Neural cell (in vitro differentiated cells): ENCODE measurements at regions not wholly inside any gene's neighbourhood (a gene's known extent, or its start where the extent isn't known, plus 50 kb on each side); places are given as distances from the start of the nearest gene placed in this dataset.

Source experiments
- H2AFZ ChIP-seq: fragments of 200-600, 300-800 bp; sonication (generic), shearing (Covaris generic); 2 replicates; pipeline ENCODE4 v1.6.0; 2014; ENCODE audit warnings: low read depth, mild to moderate bottlenecking, antibody characterized with exemption, low read length, moderate library complexity
- H3F3A ChIP-seq: fragments of 200-600 bp; shearing (Covaris generic); 2 replicates; pipeline ENCODE4 v1.6.1; 2016; ENCODE audit warnings: mild to moderate bottlenecking, moderate library complexity, mixed read lengths, antibody characterized with exemption, low read length; ENCODE audit not compliant: insufficient read depth, poor library complexity, severe bottlenecking
- H3K27ac ChIP-seq: fragments of 200-600, 300-800 bp; sonication (generic), shearing (Covaris generic); 2 replicates; pipeline ENCODE4 v1.5.1; 2014; ENCODE audit warnings: mild to moderate bottlenecking, low read length, moderate library complexity
- H3K27me3 ChIP-seq: fragments of 300-800, 200-600 bp; sonication (generic), shearing (Covaris generic); 2 replicates; pipeline ENCODE4 v1.6.0; 2014; ENCODE audit warnings: mild to moderate bottlenecking, low read depth, low read length, moderate library complexity; ENCODE audit not compliant: insufficient read depth
- H3K36me3 ChIP-seq: fragments of 300-800, 200-600 bp; sonication (generic), shearing (Covaris generic); 2 replicates; pipeline ENCODE4 v1.5.1; 2014; ENCODE audit warnings: mild to moderate bottlenecking, antibody characterized with exemption, low read length, moderate library complexity; ENCODE audit not compliant: insufficient read depth
- H3K4me2 ChIP-seq: fragments of 300-800, 200-600 bp; sonication (generic), shearing (Covaris generic); 2 replicates; pipeline ENCODE4 v1.6.0; 2014; ENCODE audit warnings: mild to moderate bottlenecking, low read length
- H3K4me3 ChIP-seq: fragments of 300-800, 200-600 bp; sonication (generic), shearing (Covaris generic); 2 replicates; pipeline ENCODE4 v1.5.1; 2014; ENCODE audit warnings: mild to moderate bottlenecking, low read length, moderate library complexity
- H3K79me2 ChIP-seq: fragments of 200-600 bp; shearing (Covaris generic); replicated peaks from 2 replicates; pipeline ENCODE4 v1.6.0; 2014; ENCODE audit warnings: mild to moderate bottlenecking, low read length, moderate library complexity; ENCODE audit not compliant: insufficient read depth
- H3K9ac ChIP-seq: fragments of 300-800, 200-600 bp; sonication (generic), shearing (Covaris generic); 2 replicates; pipeline ENCODE4 v1.6.1; 2016; ENCODE audit warnings: mild to moderate bottlenecking, low read length, mixed read lengths
- H3K9me2 ChIP-seq: fragments of 200-600 bp; shearing (Covaris generic); 2 replicates; pipeline ENCODE4 v1.6.1; 2016; ENCODE audit warnings: mild to moderate bottlenecking, low read length, mixed read lengths; ENCODE audit not compliant: insufficient read depth
- H3K9me3 ChIP-seq: fragments of 200-600, 300-800 bp; sonication (generic), shearing (Covaris generic); 2 replicates; pipeline ENCODE4 v1.6.1; 2016; ENCODE audit warnings: mild to moderate bottlenecking, mixed run types, low read length, moderate library complexity, mixed read lengths
- H4K20me1 ChIP-seq: fragments of 200-600 bp; shearing (Covaris generic); 2 replicates; pipeline ENCODE4 v1.6.1; 2016; ENCODE audit warnings: mild to moderate bottlenecking, mixed run types; ENCODE audit not compliant: insufficient read depth
- CTCF ChIP-seq: fragments of 450-650 bp; IDR thresholded peaks from 2 replicates; pipeline ENCODE4 v1.5.1; 2014; ENCODE audit warnings: antibody characterized with exemption, mild to moderate bottlenecking, moderate library complexity; ENCODE audit not compliant: poor library complexity, severe bottlenecking
- EP300 ChIP-seq: fragments of 450-650 bp; conservative IDR thresholded peaks from 2 replicates; pipeline ENCODE4 v1.6.1; 2014; ENCODE audit warnings: antibody characterized with exemption, mild to moderate bottlenecking, moderate library complexity; ENCODE audit not compliant: poor library complexity, severe bottlenecking
- EZH2 ChIP-seq: fragments of 200-600, 300-800 bp; shearing (Covaris generic), sonication (generic); IDR thresholded peaks from 2 replicates; pipeline ENCODE4 v1.6.1; 2014; ENCODE audit warnings: antibody characterized with exemption, low read length, borderline replicate concordance, mild to moderate bottlenecking; ENCODE audit not compliant: insufficient read depth, poor library complexity, severe bottlenecking
- MXI1 ChIP-seq: fragments of 450-650 bp; conservative IDR thresholded peaks from 2 replicates; pipeline ENCODE4 v1.6.1; 2014; ENCODE audit warnings: antibody characterized with exemption, mild to moderate bottlenecking; ENCODE audit not compliant: poor library complexity, severe bottlenecking
- POLR2AphosphoS5 ChIP-seq: IDR thresholded peaks from 2 replicates; pipeline ENCODE4 v1.6.1; 2012
- RAD21 ChIP-seq: fragments of 450-650 bp; conservative IDR thresholded peaks from 2 replicates; pipeline ENCODE4 v1.6.1; 2014; ENCODE audit warnings: antibody characterized with exemption, mild to moderate bottlenecking, moderate library complexity
- REST ChIP-seq: IDR thresholded peaks from 2 replicates; pipeline ENCODE4 v1.6.1; 2012; ENCODE audit warnings: borderline replicate concordance
- SMC3 ChIP-seq: fragments of 450-650 bp; conservative IDR thresholded peaks from 2 replicates; pipeline ENCODE4 v1.6.1; 2014; ENCODE audit warnings: antibody characterized with exemption, mild to moderate bottlenecking, moderate library complexity; ENCODE audit not compliant: poor library complexity
- TAF1 ChIP-seq: IDR thresholded peaks from 2 replicates; pipeline ENCODE4 v1.6.1; 2012; ENCODE audit warnings: low read depth

- TF ChIP-seq EZH2 (no peak), MXI1 (no peak)
These were observed 346.4 kb upstream of the CNTN5 start (continued) for GRCh38 chr11:98674390-98674789.

GRCh38 chr11:98679673-98680072 is 341.1 kb upstream of the CNTN5 start:
- Histone ChIP-seq H3F3A (no peaks in the 10 kb centered on the region), H3K79me2 (no peaks in the 10 kb centered on the region), H3K9me2 (no peaks in the 10 kb centered on the region), H3K27ac (no peak overlapping the region), H2AFZ (no peak overlapping the region), H3K36me3 (no peaks in the 10 kb centered on the region), H4K20me1 (no peaks in the 10 kb centered on the region), H3K9ac (no peak overlapping the region), H3K9me3 (no peaks in the 10 kb centered on the region), H3K4me2 (no peak overlapping the region), H3K27me3 (no peaks in the 10 kb centered on the region), H3K4me3 (no peak overlapping the region)
- TF ChIP-seq CTCF (no peak), TAF1 (no peak), POLR2AphosphoS5 (no peak), RAD21 (no peak), MXI1 (no peak), EP300 (no peak), REST (no peak), EZH2 (no peak)

- Histone ChIP-seq H3F3A (no peaks in the 10 kb centered on the region), H3K79me2 (no peaks in the 10 kb centered on the region), H3K9ac (no peak overlapping the region), H3K9me2 (no peaks in the 10 kb centered on the region), H4K20me1 (no peaks in the 10 kb centered on the region), H3K4me2 (no peak overlapping the region), H3K27me3 (no peaks in the 10 kb centered on the region), H3K4me3 (no peak overlapping the region), H3K9me3 (no peaks in the 10 kb centered on the region), H3K36me3 (no peaks in the 10 kb centered on the region), H2AFZ (no peak overlapping the region), H3K27ac (no peak overlapping the region)
- TF ChIP-seq MXI1, result no peak
- no peak for TF ChIP-seq RAD21
- TF ChIP-seq CTCF, result no peak
- no peak for TF ChIP-seq EP300
- TF ChIP-seq REST, result no peak
- TF ChIP-seq SMC3, result no peak
These were observed 319.2 kb upstream of the CNTN5 start for GRCh38 chr11:98701541-98701940.
